Thyroid gland (tissue), 4 donors: ENCODE measurements at regions not wholly inside any gene's neighbourhood (a gene's known extent, or its start where the extent isn't known, plus 50 kb on each side); places are given as distances from the start of the nearest gene placed in this dataset.

ENCODE experiments used
- POLR2A ChIP-seq, 2 donors: fragments of 450-650 bp; IDR thresholded peaks; one replicate each; pipeline ENCODE4 v1.6.1; 2017; ENCODE audit warnings: antibody characterized with exemption in 2 of 2, mild to moderate bottlenecking in 2 of 2, moderate library complexity in 1 of 2
- TF ChIP-seq, protein P1 (sequence below), 6 experiments: fragments of 200-600 bp in 3 of 6; fragments of 450-650 bp in 3 of 6; sonication (generic) in 3 of 6; IDR thresholded peaks; one replicate each; pipeline ENCODE4 v1.5.1; 2016 to 2019; ENCODE audit warnings: antibody characterized with exemption in 6 of 6, mild to moderate bottlenecking in 2 of 6, inconsistent platforms in 1 of 6, moderate library complexity in 1 of 6

DNA sequence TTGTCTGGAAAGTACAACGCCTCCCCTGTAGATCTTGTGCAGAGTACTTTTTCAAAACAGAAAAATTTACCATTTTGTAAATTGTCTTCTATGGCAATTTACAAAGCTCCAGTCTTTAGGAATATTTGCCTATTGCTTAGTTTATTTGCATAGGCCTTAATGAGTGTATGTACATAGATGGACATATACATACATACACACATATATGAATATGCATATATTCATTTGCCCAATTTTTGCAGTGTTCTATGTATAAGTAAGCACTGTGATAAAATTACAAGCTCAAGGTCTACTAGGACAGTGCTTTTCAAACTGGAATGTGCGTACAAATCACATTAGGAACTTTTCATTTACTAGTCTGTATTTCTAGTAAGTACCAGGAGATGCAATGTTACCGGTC lies 301.3 kb upstream of the SMARCA2 start:
- TF ChIP-seq POLR2A (IDR thresholded peaks at IDR 0.05) = no peak
- TF ChIP-seq, protein P1, sequence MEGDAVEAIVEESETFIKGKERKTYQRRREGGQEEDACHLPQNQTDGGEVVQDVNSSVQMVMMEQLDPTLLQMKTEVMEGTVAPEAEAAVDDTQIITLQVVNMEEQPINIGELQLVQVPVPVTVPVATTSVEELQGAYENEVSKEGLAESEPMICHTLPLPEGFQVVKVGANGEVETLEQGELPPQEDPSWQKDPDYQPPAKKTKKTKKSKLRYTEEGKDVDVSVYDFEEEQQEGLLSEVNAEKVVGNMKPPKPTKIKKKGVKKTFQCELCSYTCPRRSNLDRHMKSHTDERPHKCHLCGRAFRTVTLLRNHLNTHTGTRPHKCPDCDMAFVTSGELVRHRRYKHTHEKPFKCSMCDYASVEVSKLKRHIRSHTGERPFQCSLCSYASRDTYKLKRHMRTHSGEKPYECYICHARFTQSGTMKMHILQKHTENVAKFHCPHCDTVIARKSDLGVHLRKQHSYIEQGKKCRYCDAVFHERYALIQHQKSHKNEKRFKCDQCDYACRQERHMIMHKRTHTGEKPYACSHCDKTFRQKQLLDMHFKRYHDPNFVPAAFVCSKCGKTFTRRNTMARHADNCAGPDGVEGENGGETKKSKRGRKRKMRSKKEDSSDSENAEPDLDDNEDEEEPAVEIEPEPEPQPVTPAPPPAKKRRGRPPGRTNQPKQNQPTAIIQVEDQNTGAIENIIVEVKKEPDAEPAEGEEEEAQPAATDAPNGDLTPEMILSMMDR (IDR thresholded peaks at IDR 0.05) = no peak
